ENCODE measurements at regions not wholly inside any gene's neighbourhood (a gene's known extent, or its start where the extent isn't known, plus 50 kb on each side); places are given as distances from the start of the nearest gene placed in this dataset.

DNA sequence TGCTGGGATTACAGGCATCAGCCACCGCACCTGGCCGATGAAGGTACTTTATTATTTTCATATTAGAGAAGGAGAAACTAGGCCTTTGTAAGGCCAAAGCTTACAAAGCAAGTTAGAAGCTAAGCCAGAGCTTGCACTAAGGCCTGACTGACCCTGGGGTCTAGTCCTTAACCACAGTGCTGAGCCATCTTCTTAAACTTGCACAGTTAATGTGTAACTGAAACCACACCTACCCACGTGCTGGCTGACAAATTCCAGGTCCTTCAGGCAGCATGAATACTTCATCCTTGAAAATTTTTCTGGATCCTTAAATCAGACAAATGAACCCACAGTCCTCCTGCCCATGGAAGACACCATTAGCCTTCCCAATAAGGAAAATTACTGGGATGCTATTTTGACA lies 880.6 kb downstream of the UQCRFS1 start:
- H3K4me1 Mint-ChIP-seq = no peaks in the 10 kb centered on the region
- H2AFZ ChIP-seq (ENCODE audit: low read length) = no peak overlapping the region

More for the DNA sequence above, 880.6 kb downstream of the UQCRFS1 start:
- Histone ChIP-seq H4K8ac (replicated peaks; ENCODE audit: insufficient read length, low read depth, low read length) (no peak overlapping the region), H3K23ac (ENCODE audit: insufficient read length, low read depth, low read length) (no peak overlapping the region), H3K23me2 (ENCODE audit: insufficient read length, low read depth, low read length, poor library complexity, severe bottlenecking) (no peaks in the 10 kb centered on the region), H3K14ac (ENCODE audit: insufficient read depth, low read length) (no peak overlapping the region), H3K27ac (ENCODE audit: insufficient read length, low read depth, low read length) (no peak overlapping the region), H3K4ac (ENCODE audit: low read depth, low read length) (no peak overlapping the region), H3K4me2 (ENCODE audit: insufficient read depth, insufficient read length, low read length) (no peak overlapping the region), H3K79me1 (ENCODE audit: insufficient read depth, low read depth, low read length, poor library complexity, severe bottlenecking) (no peaks in the 10 kb centered on the region), H2BK120ac (ENCODE audit: low read depth, low read length, poor library complexity, severe bottlenecking) (no peak overlapping the region), H3K79me2 (ENCODE audit: insufficient read depth, low read length) (no peaks in the 10 kb centered on the region), H4K5ac (ENCODE audit: insufficient read length, low read depth, low read length) (no peak overlapping the region), H3K18ac (ENCODE audit: insufficient read length, low read depth, low read length) (no peak overlapping the region), H3K27me3 (ENCODE audit: insufficient read depth, low read length) (no peaks in the 10 kb centered on the region), H3K56ac (ENCODE audit: insufficient read length, low read depth, low read length) (no peak overlapping the region), H2BK20ac (ENCODE audit: low read depth, low read length, poor library complexity, severe bottlenecking) (no peak overlapping the region), H4K20me1 (ENCODE audit: control insufficient read depth, insufficient read depth, insufficient read length) (no peaks in the 10 kb centered on the region), H2AK5ac (ENCODE audit: insufficient read length, low read length) (no peak overlapping the region), H2BK5ac (ENCODE audit: insufficient read length, low read length) (no peak overlapping the region), H3K9me3 (ENCODE audit: control insufficient read depth, low read depth, low read length) (no peaks in the 10 kb centered on the region), H2BK15ac (ENCODE audit: low read depth, low read length) (no peak overlapping the region), H4K91ac (ENCODE audit: insufficient read length, low read depth, low read length) (no peak overlapping the region), H3T11ph (ENCODE audit: low read length) (no peak overlapping the region), H2BK12ac (ENCODE audit: insufficient read length, low read depth, low read length) (no peak overlapping the region), H3K4me1 (ENCODE audit: insufficient read depth, low read length) (no peaks in the 10 kb centered on the region), H3K9ac (ENCODE audit: extremely low read depth, insufficient read length, low read length) (no peak overlapping the region)
- DNase-seq = no peak
- H3K27ac Mint-ChIP-seq = no peak overlapping the region
- WGBS (ENCODE audit: extremely low coverage, insufficient read length, low lambda C conversion rate) = no CpG with 5 or more reads among the region's 3 CpGs
- H3K27me3 Mint-ChIP-seq (ENCODE audit: low read depth) = no peaks in the 10 kb centered on the region; the same call in none of the 2 replicates
- H3K9me3 Mint-ChIP-seq = peaks cover 17 to 18% of the 10 kb centered on the region in 2 experiments
- TF ChIP-seq, protein P1, sequence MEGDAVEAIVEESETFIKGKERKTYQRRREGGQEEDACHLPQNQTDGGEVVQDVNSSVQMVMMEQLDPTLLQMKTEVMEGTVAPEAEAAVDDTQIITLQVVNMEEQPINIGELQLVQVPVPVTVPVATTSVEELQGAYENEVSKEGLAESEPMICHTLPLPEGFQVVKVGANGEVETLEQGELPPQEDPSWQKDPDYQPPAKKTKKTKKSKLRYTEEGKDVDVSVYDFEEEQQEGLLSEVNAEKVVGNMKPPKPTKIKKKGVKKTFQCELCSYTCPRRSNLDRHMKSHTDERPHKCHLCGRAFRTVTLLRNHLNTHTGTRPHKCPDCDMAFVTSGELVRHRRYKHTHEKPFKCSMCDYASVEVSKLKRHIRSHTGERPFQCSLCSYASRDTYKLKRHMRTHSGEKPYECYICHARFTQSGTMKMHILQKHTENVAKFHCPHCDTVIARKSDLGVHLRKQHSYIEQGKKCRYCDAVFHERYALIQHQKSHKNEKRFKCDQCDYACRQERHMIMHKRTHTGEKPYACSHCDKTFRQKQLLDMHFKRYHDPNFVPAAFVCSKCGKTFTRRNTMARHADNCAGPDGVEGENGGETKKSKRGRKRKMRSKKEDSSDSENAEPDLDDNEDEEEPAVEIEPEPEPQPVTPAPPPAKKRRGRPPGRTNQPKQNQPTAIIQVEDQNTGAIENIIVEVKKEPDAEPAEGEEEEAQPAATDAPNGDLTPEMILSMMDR (conservative IDR thresholded peaks at IDR 0.05) = no peak
- no peak overlapping the region for H3K4me3 Mint-ChIP-seq
- peaks cover 6 to 20% (median 7%) of the 10 kb centered on the region in 3 experiments; a peak in 5 of 7 replicates for H3K36me3 Mint-ChIP-seq (ENCODE audit: insufficient read depth in 1 of 3, low read depth in 3 of 3)
